ENCODE measurements at regions not wholly inside any gene's neighbourhood (a gene's known extent, or its start where the extent isn't known, plus 50 kb on each side); places are given as distances from the start of the nearest gene placed in this dataset.

DNA sequence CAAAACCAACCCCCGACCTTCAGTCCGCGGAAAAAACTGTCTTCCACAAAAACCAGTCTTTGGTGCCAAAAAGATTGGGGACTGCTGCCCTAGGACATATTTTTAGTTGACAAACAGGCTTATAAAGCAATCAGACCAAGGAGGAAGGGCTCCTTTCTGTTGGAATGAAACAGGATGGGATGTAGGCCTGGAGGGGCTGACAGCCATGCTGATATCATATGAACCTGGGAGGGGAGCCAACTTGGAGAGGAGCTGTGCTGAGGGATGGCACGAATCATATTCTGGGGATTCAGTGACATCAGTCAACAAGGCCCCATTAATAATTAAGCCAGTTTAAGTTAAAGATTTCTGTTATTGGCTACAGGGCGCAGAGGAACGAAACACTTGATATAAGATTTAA, 225.4 kb upstream of the TSHZ2 start:
- no peaks in the 10 kb centered on the region for H3K36me3 ChIP-seq (ENCODE audit: control insufficient read depth in 2 of 2, insufficient read depth in 2 of 2, low read length in 1 of 2)
- BruUV-seq (replicated peaks) = no TSS peak
- no peak overlapping the region for H3K9ac ChIP-seq (ENCODE audit: control insufficient read depth, insufficient read depth, low read length)
- CTCF ChIA-PET = no interaction called here
- H3K9me3 ChIP-seq (replicated peaks; ENCODE audit: control insufficient read depth, insufficient read depth, low read length) = no peaks in the 10 kb centered on the region
- RAD21 ChIA-PET (ENCODE audit: unreplicated experiment) = no interaction called here
- DNase-seq (ENCODE audit: low read depth, low spot score) = no peak
- WGBS (ENCODE audit: insufficient coverage, insufficient replicate concordance, low lambda C conversion rate, missing lambda C conversion rate) = 57% methylated on average over 6 of the region's 6 CpGs
- in situ Hi-C loops (cut with MboI) = no loop called here
- no peak overlapping the region for H2AFZ ChIP-seq (ENCODE audit: control insufficient read depth, low read depth, low read length)
- POLR2A ChIA-PET = no interaction called here
- no peak overlapping the region for H3K4me2 ChIP-seq (ENCODE audit: control insufficient read depth, insufficient read depth)
- SMC1A ChIA-PET (ENCODE audit: uncharacterized antibody, unreplicated experiment) = no interaction called here
- H3K27me3 ChIP-seq (replicated peaks in 1 of 2; ENCODE audit: control insufficient read depth in 2 of 2, insufficient read depth in 2 of 2, low read length in 1 of 2) = no peaks in the 10 kb centered on the region
- intact Hi-C loops (cut with micrococcal nuclease; ENCODE audit: unreplicated experiment) = loop anchor here (2.0 kb wide), 1 partner anchor 470 kb away; no protein-coding TSS in a partner anchor
- TF ChIP-seq, protein P1, sequence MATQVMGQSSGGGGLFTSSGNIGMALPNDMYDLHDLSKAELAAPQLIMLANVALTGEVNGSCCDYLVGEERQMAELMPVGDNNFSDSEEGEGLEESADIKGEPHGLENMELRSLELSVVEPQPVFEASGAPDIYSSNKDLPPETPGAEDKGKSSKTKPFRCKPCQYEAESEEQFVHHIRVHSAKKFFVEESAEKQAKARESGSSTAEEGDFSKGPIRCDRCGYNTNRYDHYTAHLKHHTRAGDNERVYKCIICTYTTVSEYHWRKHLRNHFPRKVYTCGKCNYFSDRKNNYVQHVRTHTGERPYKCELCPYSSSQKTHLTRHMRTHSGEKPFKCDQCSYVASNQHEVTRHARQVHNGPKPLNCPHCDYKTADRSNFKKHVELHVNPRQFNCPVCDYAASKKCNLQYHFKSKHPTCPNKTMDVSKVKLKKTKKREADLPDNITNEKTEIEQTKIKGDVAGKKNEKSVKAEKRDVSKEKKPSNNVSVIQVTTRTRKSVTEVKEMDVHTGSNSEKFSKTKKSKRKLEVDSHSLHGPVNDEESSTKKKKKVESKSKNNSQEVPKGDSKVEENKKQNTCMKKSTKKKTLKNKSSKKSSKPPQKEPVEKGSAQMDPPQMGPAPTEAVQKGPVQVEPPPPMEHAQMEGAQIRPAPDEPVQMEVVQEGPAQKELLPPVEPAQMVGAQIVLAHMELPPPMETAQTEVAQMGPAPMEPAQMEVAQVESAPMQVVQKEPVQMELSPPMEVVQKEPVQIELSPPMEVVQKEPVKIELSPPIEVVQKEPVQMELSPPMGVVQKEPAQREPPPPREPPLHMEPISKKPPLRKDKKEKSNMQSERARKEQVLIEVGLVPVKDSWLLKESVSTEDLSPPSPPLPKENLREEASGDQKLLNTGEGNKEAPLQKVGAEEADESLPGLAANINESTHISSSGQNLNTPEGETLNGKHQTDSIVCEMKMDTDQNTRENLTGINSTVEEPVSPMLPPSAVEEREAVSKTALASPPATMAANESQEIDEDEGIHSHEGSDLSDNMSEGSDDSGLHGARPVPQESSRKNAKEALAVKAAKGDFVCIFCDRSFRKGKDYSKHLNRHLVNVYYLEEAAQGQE (IDR thresholded peaks at IDR 0.05; ENCODE audit: low read depth, low read length) = no peak
- TF ChIP-seq CREB1 (IDR thresholded peaks at IDR 0.05; ENCODE audit: low read depth) = no peak
- no peak for TF ChIP-seq RFX5 (IDR thresholded peaks at IDR 0.05; ENCODE audit: low read depth, low read length)
- TF ChIP-seq SMC3 (IDR thresholded peaks at IDR 0.05; ENCODE audit: borderline replicate concordance, low read length) = no peak
- TF ChIP-seq RB1 (IDR thresholded peaks at IDR 0.05; ENCODE audit: borderline replicate concordance) = no peak
- no peak for TF ChIP-seq RBBP5 (conservative IDR thresholded peaks at IDR 0.05)
- no peak for TF ChIP-seq RCOR1 (conservative IDR thresholded peaks at IDR 0.05; ENCODE audit: low read depth, low read length)
- no peak for TF ChIP-seq SMAD5 (IDR thresholded peaks at IDR 0.05; ENCODE audit: low read depth)
- TF ChIP-seq PAX8 (IDR thresholded peaks at IDR 0.05) = no peak
- no peak for TF ChIP-seq SREBF1 (IDR thresholded peaks at IDR 0.05; ENCODE audit: low read length)
- no peak for TF ChIP-seq BHLHE40 (IDR thresholded peaks at IDR 0.05; ENCODE audit: borderline replicate concordance in 1 of 2, low read depth in 2 of 2, low read length in 1 of 2)
- no peak for TF ChIP-seq HDAC2 (IDR thresholded peaks at IDR 0.05)
- no peak for TF ChIP-seq ZBED1 (IDR thresholded peaks at IDR 0.05; ENCODE audit: borderline replicate concordance)
- TF ChIP-seq, protein P2, sequence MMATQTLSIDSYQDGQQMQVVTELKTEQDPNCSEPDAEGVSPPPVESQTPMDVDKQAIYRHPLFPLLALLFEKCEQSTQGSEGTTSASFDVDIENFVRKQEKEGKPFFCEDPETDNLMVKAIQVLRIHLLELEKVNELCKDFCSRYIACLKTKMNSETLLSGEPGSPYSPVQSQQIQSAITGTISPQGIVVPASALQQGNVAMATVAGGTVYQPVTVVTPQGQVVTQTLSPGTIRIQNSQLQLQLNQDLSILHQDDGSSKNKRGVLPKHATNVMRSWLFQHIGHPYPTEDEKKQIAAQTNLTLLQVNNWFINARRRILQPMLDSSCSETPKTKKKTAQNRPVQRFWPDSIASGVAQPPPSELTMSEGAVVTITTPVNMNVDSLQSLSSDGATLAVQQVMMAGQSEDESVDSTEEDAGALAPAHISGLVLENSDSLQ (IDR thresholded peaks at IDR 0.05) = no peak
- TF ChIP-seq YBX1 (IDR thresholded peaks at IDR 0.05) = no peak
- TF ChIP-seq, protein P3, sequence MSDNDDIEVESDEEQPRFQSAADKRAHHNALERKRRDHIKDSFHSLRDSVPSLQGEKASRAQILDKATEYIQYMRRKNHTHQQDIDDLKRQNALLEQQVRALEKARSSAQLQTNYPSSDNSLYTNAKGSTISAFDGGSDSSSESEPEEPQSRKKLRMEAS (IDR thresholded peaks at IDR 0.05; ENCODE audit: low read depth, low read length) = no peak
- TF ChIP-seq HDAC6 (IDR thresholded peaks at IDR 0.05; ENCODE audit: unreplicated experiment) = no peak
- TF ChIP-seq, protein P4, sequence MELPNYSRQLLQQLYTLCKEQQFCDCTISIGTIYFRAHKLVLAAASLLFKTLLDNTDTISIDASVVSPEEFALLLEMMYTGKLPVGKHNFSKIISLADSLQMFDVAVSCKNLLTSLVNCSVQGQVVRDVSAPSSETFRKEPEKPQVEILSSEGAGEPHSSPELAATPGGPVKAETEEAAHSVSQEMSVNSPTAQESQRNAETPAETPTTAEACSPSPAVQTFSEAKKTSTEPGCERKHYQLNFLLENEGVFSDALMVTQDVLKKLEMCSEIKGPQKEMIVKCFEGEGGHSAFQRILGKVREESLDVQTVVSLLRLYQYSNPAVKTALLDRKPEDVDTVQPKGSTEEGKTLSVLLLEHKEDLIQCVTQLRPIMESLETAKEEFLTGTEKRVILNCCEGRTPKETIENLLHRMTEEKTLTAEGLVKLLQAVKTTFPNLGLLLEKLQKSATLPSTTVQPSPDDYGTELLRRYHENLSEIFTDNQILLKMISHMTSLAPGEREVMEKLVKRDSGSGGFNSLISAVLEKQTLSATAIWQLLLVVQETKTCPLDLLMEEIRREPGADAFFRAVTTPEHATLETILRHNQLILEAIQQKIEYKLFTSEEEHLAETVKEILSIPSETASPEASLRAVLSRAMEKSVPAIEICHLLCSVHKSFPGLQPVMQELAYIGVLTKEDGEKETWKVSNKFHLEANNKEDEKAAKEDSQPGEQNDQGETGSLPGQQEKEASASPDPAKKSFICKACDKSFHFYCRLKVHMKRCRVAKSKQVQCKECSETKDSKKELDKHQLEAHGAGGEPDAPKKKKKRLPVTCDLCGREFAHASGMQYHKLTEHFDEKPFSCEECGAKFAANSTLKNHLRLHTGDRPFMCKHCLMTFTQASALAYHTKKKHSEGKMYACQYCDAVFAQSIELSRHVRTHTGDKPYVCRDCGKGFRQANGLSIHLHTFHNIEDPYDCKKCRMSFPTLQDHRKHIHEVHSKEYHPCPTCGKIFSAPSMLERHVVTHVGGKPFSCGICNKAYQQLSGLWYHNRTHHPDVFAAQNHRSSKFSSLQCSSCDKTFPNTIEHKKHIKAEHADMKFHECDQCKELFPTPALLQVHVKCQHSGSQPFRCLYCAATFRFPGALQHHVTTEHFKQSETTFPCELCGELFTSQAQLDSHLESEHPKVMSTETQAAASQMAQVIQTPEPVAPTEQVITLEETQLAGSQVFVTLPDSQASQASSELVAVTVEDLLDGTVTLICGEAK (IDR thresholded peaks at IDR 0.05; ENCODE audit: borderline replicate concordance) = no peak
- no peak for TF ChIP-seq STAT3 (IDR thresholded peaks at IDR 0.05; ENCODE audit: low read depth, low read length)
- no peak overlapping the region for H3K27ac ChIP-seq (ENCODE audit: control insufficient read depth, insufficient read depth)
- H3K79me2 ChIP-seq (ENCODE audit: control insufficient read depth, insufficient read depth, low read length) = no peaks in the 10 kb centered on the region
- H3K4me3 ChIP-seq = no peak overlapping the region
- H3K4me1 ChIP-seq (ENCODE audit: control insufficient read depth, insufficient read depth, low read length) = no peaks in the 10 kb centered on the region
- no peaks in the 10 kb centered on the region for H4K20me1 ChIP-seq (ENCODE audit: control insufficient read depth, insufficient read depth)
- no peak for ATAC-seq
- FAIRE-seq = no peak

All from GM12878 (cell line).